Activated CD8-positive, alpha-beta memory T cell treated with anti-CD3 and anti-CD28 coated beads, Interleukin-2, amount 50 U/mL, for 24 hours (primary cell): ENCODE measurements at regions not wholly inside any gene's neighbourhood (a gene's known extent, or its start where the extent isn't known, plus 50 kb on each side); places are given as distances from the start of the nearest gene placed in this dataset.

Experiments
- DNase-seq: peaks from one replicate; pipeline ENCODE4 v3.0.0-alpha.2; 2020; ENCODE audit errors: extremely low read depth

GRCh38 chr6:155614606-155615005 lies 159.0 kb upstream of the NOX3 start:
- DNase-seq, result no peak

- no peak for DNase-seq
Observed at GRCh38 chr6:155611742-155612141, 156.1 kb upstream of the NOX3 start.

GRCh38 chr6:155604991-155605390 lies 149.4 kb upstream of the NOX3 start:
- DNase-seq, result no peak

GRCh38 chr6:155599561-155599960 lies 143.9 kb upstream of the NOX3 start:
- DNase-seq, result no peak

- no peak for DNase-seq
Observed at GRCh38 chr6:155599160-155599559, 143.5 kb upstream of the NOX3 start.

GRCh38 chr6:155595284-155595683 lies 139.6 kb upstream of the NOX3 start:
- DNase-seq, result no peak

- DNase-seq, result no peak
Observed at GRCh38 chr6:155591741-155592140, 136.1 kb upstream of the NOX3 start.

- DNase-seq, result no peak
Observed at GRCh38 chr6:155589190-155589589, 133.6 kb upstream of the NOX3 start.

GRCh38 chr6:155587817-155588216 lies 132.2 kb upstream of the NOX3 start:
- DNase-seq, result no peak

GRCh38 chr6:155586090-155586489 lies 130.5 kb upstream of the NOX3 start:
- DNase-seq, result no peak

- no peak for DNase-seq
Observed at GRCh38 chr6:155584006-155584405, 128.4 kb upstream of the NOX3 start.

GRCh38 chr6:155582016-155582991 lies 126.7 kb upstream of the NOX3 start:
- DNase-seq, result no peak

- DNase-seq, result no peak
Observed at GRCh38 chr6:155580904-155581303, 125.3 kb upstream of the NOX3 start.

- no peak for DNase-seq
Observed at GRCh38 chr6:155578251-155578650, 122.6 kb upstream of the NOX3 start.

GRCh38 chr6:155561966-155562364 lies 106.3 kb upstream of the NOX3 start:
- no peak for DNase-seq

- no peak for DNase-seq
Observed at GRCh38 chr6:155561257-155561965, 105.8 kb upstream of the NOX3 start.

GRCh38 chr6:155549928-155550327 lies 94.3 kb upstream of the NOX3 start:
- no peak for DNase-seq

- no peak for DNase-seq
Observed at GRCh38 chr6:155549028-155549798, 93.6 kb upstream of the NOX3 start.

- no peak for DNase-seq
Observed at GRCh38 chr6:155548576-155548975, 92.9 kb upstream of the NOX3 start.

GRCh38 chr6:155544677-155545076 lies 89.0 kb upstream of the NOX3 start:
- DNase-seq, result no peak

GRCh38 chr6:155543166-155543847 lies 87.7 kb upstream of the NOX3 start:
- DNase-seq, result no peak

GRCh38 chr6:155542036-155542435 lies 86.4 kb upstream of the NOX3 start:
- no peak for DNase-seq
